Lower leg skin (tissue), 3 donors: ENCODE measurements at regions not wholly inside any gene's neighbourhood (a gene's known extent, or its start where the extent isn't known, plus 50 kb on each side); places are given as distances from the start of the nearest gene placed in this dataset.

Experiments
- POLR2A ChIP-seq, 2 donors: fragments of 450-650 bp; IDR thresholded peaks; one replicate each; pipeline ENCODE4 v1.6.1; 2016 to 2017; ENCODE audit warnings: antibody characterized with exemption in 2 of 2, mild to moderate bottlenecking in 1 of 2, moderate library complexity in 1 of 2
- TF ChIP-seq, protein P1 (sequence below), 3 donors: fragments of 450-650 bp; IDR thresholded peaks; one replicate each; pipeline ENCODE4 v1.5.1; 2016; ENCODE audit warnings: antibody characterized with exemption in 3 of 3, mild to moderate bottlenecking in 3 of 3, moderate library complexity in 2 of 3

- TF ChIP-seq, protein P1, sequence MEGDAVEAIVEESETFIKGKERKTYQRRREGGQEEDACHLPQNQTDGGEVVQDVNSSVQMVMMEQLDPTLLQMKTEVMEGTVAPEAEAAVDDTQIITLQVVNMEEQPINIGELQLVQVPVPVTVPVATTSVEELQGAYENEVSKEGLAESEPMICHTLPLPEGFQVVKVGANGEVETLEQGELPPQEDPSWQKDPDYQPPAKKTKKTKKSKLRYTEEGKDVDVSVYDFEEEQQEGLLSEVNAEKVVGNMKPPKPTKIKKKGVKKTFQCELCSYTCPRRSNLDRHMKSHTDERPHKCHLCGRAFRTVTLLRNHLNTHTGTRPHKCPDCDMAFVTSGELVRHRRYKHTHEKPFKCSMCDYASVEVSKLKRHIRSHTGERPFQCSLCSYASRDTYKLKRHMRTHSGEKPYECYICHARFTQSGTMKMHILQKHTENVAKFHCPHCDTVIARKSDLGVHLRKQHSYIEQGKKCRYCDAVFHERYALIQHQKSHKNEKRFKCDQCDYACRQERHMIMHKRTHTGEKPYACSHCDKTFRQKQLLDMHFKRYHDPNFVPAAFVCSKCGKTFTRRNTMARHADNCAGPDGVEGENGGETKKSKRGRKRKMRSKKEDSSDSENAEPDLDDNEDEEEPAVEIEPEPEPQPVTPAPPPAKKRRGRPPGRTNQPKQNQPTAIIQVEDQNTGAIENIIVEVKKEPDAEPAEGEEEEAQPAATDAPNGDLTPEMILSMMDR (IDR thresholded peaks at IDR 0.05), result no peak
- no peak for TF ChIP-seq POLR2A (IDR thresholded peaks at IDR 0.05)
Measured at GRCh38 chr2:8548065-8548618, 133.7 kb upstream of the ID2 start.
